ENCODE measurements at regions not wholly inside any gene's neighbourhood (a gene's known extent, or its start where the extent isn't known, plus 50 kb on each side); places are given as distances from the start of the nearest gene placed in this dataset.

DNA sequence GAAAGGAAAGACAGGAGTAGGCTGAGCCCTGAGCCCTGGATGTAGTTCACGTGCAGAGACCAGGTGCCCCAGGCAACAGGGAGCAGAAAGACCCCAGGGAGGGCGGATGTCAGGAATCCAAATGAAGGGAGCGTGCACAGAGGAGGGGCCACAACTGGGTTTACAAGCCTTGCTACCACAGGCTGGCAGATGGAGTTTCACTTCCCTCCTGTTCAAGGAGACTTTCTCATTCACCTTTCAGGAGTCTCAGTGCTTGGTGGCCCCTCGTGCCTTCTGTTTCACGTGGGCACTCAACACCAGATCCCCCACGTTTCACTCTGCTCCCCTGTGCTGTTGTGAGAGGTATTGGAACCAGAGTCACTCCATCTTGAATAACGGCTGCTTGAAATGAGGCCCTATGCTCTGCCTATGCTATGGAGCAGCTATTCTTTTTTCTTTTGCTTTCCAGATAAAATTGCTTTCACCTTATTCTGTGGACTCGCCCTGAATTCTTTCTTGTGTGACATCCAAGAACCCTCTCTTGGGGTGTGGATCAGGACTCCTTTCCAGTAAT lies 601.4 kb upstream of the IGFBP3 start:
- DNase-seq = no peak

DNA sequence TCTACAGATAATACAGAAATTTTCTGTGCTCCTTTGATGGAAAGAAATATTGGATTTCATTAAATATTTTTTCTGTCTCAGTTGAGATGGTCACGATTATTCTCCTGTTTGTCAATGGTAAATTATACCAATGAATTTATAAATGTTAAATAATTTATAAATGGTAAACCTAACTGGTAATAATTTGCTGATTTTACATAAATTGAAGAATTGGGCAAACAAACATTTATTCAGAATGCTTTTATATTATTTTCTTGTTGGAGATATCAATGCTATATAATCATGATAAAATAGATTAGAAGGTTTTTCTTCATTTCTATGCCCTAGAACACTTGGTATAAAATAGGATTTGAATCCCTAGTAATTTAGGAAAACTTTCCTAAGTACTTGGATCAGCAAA lies 597.6 kb upstream of the IGFBP3 start:
- DNase-seq = no peak

DNA sequence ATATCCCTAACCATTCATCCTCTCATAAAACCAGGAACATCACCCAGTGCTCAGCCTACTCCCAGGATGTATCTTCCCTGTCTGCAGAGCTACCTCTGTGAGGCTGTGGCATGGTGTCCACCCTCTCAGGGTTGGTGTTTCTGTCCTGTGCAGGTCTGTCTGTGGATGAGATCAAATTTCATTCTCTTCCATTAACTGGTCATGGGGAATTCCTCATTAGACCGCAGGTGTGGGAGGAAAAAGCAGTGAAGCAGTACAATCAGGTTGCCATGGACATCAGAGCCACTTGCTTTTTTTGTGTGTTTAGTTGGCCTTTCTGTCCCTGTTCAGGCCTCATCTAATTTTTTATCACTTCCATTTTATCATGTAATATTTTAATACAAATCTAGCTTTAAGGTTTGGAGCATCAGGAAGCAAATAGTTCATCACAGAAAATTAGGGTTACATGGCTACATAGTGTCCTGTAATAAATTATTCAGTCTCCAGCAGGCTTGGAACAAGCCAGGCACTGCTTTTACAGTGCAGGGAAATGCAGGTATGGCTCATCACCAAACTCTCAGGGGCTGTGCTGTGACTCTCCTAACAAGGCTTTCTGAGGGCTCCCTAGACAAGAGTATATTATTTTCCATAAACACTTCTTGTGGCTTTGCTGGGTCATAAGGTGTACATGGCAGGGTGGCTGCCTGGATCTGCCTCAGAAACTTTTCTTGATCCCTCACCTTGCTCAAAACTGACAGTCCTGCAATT lies 594.9 kb upstream of the IGFBP3 start:
- no peak for DNase-seq

DNA sequence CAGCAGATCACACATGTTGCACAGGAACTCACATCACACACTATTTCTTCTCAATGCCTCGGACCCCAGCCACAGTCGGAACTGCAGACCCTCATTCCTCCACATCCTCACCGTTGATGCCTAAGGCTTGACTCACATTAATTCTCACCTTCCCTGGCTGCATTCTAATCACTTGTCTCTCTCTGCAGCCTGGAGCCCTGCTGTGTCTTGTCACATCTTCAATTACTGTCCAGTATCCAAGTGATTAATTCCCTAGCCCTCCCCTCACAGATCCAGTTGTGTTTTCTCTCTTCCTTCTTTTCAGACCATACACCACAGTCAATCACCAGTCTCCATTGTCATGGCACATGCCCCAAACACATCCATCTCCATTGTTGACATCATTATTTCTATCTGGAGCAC lies 592.4 kb upstream of the IGFBP3 start:
- DNase-seq = no peak

DNA sequence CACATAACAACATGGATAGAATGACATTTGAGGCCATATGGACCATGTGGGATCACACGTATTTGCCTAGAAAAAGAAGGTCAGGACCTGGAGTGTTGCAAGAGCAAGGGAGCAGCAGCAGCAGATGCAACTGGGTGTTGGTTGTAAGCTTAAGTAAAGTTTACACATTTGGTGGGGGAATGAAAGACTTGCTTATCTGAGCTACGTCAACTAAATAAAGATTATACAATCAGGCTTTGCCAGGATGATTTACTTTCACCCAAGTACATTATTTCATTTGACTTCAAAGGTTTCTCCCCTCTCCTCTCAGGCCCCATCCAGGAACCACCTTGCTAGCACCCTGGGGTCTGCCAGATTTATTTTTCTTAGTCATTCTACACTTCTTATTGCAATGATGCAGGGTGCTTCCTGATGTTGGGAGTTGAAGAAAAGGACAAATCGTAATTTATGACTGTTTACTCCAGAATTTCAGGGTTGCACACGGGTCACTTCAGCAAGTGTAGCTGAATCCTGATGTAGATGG lies 591.9 kb upstream of the IGFBP3 start:
- DNase-seq = no peak

DNA sequence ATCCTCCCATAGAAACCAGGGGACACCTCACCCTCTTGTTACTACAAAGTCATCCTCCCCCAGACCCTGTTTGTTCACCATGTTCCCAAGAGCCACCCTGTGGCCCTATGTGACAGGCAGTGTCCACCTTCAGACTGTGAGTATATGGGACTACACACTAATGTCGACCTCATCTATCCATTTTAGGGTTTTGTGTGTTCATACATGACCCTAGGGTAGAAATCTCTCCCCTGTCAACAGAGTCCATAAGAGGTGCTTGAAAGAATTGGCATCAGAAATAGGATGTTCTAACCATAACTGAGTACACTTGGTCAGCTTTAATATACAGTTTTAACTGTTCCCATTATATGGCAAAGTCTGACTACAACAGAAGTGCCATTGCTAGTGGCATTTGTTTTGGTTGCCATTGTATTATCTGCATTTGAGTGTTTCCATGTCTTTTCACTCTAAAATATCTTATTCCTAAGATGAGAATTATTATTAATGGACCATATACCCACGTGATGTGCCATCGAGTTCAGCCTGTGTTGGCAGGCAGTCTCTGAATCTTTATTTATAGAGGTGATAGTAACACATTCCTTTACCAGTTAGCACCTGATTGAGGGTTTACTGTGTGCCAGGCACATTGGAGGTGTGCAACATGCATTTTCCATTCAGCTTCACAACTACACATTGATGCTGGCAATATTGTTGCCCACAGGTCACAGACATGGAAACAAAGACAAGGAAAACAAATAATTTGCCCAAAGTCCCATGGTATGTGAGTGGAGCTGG lies 590.6 kb upstream of the IGFBP3 start:
- DNase-seq = no peak

DNA sequence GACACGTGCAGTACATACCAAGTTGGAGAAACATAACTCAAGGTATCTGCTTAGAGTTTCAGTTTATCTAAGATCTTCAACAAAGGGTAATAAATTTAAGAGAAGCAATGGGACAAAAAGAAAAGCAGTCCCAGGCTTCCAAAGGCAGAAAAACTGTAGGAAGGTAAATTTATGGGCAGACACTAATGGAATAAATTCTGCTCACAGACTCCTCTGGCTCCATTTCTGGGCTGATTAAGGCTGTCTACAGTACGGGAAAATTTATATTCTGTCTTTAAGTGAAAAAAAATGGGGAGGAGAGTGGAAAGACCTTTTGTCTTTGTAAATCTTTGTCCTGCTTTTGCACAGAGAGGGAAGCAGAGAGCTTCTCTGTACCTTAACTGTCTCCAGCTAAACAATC lies 587.5 kb upstream of the IGFBP3 start:
- DNase-seq = no peak

DNA sequence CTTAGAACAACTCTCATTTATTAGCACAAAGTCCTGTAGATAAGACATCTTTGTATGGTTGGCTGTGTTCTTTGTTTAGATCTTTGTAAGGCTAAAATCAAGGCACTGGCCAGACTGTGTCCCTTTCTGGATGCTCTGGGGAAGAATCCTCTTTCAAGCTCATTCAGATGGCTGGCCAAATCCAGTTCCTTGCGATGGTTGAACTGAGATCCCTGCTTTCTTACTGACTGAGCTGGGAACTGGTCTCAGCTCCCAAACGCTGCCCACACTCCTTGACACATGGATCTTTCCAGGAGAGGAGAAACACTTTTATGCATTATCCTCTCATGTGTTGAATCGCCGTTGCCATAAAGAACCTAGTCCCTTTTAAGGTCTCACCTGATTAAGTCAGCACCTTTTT lies 586.5 kb upstream of the IGFBP3 start:
- no peak for DNase-seq

DNA sequence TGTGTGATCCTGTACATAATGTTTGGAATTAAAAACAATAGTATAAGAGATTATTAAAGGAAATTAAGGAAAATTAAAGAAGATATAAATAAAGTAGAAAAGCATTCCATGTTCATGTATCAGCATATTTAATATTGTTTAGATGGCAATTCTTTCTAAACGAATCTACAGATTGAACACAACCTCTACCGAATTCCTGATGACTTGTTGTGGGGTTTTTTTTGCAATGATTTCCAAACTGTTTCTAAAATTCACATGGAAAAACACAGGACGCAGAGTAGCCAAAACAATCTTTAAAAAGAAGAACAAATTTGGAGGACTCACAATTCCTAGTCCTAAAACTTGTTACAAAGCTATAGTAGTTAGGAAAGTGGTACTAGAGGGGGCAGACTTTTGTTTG lies 573.4 kb upstream of the IGFBP3 start:
- DNase-seq = no peak

DNA sequence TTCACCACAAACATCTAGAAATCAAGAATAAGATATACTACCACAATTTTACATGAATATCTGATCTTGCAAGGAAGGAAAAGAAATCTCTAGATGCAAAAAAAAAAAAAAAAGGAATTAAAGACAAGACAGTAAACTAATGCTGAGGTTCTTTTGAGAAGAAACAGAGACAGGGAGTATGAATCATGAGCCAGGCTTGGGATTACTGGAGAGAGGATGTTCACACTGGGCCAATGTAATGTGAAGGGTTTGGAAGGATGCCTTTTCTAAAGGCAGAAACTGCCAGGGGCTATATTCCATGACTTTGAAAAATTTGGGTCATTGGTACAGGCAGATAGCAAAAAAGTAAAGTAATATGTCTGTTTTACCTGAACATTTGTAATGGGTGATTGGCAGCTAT lies 573.0 kb upstream of the IGFBP3 start:
- DNase-seq = no peak

DNA sequence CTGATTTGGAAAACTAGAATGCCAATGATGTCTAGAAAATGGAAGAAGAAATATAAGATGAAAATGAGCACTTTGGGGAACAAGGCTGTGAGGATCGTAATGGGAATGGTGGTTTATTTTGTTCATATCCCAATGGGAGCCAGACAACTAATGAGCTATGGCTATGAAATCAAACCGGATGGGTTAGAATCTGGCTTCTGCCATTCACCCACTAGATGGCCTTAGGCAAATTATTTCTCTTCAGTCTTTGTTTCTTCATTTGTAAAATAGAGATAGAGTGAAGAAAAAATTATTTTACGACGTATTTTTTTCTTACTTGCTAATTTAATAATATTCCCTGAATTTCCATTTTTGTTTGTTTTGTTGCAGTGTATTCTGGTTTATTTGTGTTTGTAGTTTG lies 572.1 kb upstream of the IGFBP3 start:
- DNase-seq = no peak

DNA sequence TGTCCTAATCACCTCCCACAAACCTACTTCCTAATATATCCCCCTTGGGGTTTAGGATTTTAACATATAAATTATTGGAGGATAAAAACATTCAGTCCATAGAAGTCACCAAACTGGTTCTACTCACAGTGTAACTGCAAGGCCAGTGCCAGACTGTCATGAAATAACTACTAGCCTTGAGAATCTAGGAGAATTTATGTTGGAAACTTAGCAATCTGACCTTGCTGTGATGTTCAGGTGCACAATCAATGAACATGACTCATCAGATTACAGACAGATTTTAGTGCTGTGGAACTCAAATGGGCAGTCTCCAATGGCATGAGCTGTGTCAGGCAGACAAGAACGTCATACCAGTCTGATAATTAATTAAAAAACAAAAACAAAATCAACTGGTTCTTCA lies 571.4 kb upstream of the IGFBP3 start:
- DNase-seq = no peak

DNA sequence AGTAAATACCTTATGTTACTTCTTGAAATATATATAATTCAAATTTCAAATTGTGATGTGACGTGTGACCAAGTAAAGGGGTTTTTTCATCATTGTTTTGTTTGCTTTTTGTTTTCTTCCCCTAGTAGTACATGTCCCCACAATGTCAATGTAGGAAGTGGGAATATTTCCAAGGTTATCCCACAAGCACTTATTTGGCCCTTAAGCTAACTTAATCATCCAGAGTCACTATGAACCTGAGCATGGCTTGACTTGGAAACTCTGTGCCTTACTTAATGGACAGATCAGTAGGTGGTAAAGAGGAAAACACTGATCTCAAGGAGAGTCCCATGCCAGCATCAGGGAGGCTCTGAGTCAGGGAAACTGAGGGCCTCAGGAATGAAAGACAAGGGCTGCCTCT lies 569.3 kb upstream of the IGFBP3 start:
- DNase-seq = no peak

DNA sequence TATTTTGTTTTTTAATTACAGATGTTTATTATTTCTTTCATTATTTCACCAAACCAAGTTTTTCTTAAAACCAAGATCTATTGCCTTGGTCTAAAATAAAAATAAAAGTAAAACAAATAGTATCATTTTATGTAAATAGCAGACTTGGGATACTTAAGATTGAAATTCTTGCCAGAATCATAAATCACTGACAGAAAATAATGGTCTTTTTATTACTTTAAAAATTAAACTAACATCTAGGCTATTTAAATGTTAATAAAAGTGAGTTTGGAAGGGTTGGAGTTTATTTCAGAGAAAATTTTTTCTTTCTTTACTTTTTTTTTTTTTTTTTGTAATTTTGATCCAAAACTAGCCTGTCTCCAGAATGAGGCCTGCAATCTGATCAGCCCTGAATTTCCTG lies 568.0 kb upstream of the IGFBP3 start:
- no peak for DNase-seq

DNA sequence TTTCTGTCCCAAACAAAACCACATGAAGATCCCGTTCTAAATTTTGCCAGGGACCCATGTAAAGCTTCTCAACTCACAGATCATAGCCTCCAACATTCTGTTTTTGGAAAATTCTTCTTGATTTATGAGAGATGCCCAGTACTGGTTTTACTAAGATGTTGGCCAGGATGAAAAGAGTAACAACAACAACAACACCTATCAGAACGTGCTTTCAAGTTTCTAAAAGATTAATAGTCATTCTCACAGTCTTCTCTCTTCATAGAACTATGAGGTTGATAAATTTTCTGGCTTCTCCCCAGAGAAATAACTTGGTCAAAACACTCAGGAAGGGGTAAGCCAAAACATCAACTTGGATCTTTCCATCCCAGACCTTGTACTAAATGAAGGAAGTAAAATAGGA lies 567.5 kb upstream of the IGFBP3 start:
- DNase-seq = no peak

DNA sequence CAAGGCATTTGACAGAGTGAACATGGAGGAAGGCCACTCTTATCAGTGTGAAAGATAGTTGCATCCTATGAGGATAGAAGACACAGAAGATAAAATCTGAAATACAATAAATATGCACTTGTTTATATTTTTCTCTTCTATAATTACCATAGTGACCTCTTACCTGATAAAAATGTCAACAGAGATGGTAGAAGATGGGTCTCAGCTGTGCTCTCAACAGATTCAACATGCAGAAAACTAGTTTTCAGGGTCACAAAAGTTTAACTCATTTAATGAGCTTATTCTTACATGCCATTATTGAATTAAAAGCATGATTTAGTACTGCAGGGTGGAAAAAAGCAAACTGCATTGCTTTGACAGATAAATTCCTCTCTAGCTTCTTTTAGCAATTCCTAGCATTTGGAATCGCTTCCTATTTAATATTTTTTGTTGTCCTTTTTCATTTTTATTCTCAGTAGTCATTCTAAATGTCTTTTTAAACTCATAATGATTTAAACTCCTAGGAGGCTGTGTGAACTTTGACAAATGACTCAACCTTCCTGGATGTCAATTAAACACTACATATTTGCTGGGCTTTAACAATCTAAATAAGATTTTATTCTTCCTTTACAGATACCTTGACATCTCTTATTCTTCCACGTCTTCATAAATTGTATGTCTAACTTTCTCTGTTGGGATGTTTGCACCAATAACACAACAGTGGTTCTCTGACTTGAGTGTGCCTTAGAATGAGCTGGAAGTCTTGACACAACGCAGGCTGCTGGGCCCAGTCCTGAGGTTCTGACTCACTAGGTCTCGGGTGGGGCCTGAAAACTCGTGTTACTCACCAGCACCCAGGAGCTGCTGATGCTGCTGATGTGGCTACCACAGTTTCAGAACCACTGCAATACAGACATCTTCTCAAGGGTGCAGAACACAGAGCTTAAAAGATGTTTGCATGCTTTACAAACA lies 565.5 kb upstream of the IGFBP3 start:
- DNase-seq = no peak

DNA sequence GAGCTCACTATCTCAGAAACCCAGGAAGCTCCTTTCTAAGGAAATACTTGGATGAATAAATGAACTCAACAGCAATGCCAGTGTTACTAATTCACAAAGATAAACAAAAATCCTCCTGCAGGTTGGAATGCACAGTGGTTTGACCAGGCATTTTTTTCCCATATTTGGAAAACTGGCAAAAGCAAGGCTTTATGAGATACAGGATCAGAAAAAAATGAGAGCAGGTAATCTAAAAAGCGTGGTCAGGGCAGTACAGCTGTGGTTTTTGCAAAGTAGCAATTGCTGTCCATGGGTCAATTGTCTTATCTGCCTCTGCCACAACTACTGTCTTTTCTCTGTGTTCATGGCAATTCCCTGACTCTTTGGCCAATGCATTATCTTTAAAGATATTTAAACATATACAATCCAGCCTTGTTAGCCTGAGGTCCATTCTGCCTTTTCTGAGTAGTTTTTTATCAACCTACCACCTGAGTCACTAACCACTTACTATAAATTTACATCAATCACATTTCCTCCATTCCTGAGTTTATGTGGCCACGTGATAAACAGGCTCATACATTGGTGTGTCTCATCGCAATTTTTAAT lies 564.5 kb upstream of the IGFBP3 start:
- DNase-seq = no peak

DNA sequence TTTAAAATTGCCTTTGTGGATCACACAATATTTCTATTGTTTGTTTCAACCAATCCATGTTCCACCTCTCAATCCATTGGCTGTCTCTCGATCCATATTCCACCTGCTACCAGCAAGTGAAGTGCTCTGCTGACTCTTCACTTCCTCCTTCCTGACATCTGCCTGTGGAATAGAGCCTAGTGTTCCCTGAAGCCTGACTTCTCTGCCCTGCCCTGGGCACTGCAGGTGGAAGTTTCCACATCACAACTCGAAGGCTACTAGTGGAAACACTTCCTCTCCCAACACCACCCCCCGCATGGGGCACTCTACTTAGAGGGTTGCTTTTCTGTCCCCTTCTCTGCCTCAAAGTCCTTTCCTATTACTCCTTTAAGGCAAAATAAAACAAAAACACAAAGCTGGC lies 563.8 kb upstream of the IGFBP3 start:
- no peak for DNase-seq

DNA sequence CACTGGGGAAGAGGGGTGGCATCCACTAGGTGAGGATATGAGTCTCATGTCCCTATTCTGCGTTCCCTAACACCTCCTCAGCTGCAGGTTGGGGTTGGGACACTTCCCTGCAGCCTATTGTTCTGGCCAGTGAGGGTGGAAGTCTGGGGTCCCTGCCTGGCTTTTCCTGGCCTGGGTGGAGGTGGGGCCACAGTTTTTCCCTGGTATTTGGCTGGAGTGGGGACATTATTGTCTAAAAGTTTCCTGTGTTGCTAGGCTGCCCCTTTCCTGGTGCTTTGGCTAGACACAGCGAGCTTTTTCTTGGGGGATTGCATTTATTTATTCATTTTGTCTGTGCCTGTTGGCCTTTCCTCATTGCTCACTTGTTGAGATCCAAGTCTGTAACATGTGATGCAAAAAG lies 559.5 kb upstream of the IGFBP3 start:
- no peak for DNase-seq

DNA sequence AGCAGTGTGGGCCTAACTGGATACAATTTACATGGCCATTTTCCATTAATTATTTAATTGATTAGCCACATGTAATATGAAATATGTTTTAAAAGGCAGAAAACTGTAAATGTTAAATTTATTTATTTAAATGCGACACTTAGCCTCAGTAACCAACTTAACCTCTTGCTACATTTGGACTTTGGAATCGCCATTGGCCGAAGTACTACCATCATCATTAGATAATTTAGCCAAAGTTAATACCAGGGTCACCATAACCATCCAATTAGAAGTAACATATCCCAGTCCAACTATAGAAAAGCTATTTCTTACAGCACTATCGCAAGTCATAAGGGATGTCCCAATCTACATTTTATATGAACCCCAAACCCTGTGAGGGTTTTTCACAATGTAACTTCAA lies 558.6 kb upstream of the IGFBP3 start:
- no peak for DNase-seq

DNA sequence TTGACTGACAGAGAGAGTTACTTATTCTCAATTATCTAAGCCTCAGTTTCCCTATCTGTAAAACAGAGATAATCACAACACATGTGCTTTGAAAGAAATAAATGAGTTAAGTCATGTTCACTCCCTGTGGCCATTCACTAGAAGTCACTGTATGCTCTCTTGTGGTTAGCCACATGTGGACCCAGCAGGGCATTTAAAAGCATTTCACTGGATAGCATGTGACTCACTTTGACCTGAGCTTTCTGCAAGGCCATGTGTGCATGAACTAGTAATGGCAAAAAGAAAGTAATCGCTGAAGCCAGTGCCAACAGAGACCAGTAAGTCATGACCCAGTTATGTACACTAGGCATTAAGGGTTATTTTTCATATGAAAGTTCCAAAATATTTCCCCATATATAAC lies 557.0 kb upstream of the IGFBP3 start:
- no peak for DNase-seq

DNA sequence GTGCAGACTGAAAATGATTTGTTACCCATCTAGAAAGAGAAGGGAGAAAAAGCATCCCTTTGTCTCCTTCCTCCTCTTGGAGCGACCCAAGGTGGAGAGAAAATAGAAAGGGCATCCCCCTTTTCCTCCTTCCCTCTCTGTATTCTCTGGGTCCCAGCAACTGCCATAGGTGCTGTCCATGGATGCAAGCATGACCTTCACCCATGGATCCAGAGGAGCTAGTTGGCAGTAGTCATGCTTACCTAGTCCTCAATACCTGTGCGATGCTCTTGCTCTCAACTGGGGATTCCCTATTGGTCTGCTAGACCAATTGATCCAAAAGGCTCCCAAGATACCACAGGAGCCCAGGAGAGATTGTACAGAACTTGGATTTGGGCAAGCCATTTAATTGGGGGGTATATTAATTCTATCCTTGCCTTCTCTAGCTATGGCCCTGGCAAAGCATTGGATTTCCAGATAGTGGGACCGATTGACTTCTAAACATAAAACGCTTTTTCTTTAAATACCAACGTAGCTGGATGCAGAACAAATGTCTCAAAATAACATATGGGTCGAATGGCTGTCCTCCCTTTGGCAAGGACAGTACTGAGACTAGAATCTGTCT lies 547.8 kb upstream of the IGFBP3 start:
- DNase-seq = peak; percentile 29

All from retina (tissue), 1 donor.